ENCODE measurements at regions not wholly inside any gene's neighbourhood (a gene's known extent, or its start where the extent isn't known, plus 50 kb on each side); places are given as distances from the start of the nearest gene placed in this dataset.

GRCh38 chr14:76664790-76665189 is 96.5 kb upstream of the VASH1 start:
- Mint-ChIP-seq H3K9me3 (peaks cover 2% of the 10 kb centered on the region), H3K36me3 (ENCODE audit: low read depth) (no peaks in the 10 kb centered on the region), H3K27me3 (peaks cover 7% of the 10 kb centered on the region), H3K4me3 (no peak overlapping the region), H3K4me1 (ENCODE audit: low read depth) (no peaks in the 10 kb centered on the region), H3K27ac (no peak overlapping the region)
- no peak for ATAC-seq
- POLR2A ChIA-PET: no interaction called here
- CTCF ChIA-PET: interaction anchor here (2.0 kb wide), 1 partner anchor 45 kb away, joined by 5 read pairs; no protein-coding TSS in a partner anchor
- no peak for TF ChIP-seq CTCF (IDR thresholded peaks at IDR 0.05)
- intact Hi-C loops (cut with micrococcal nuclease): no loop called here
- no peak for DNase-seq

- H3K9me3 Mint-ChIP-seq: peaks cover 2% of the 10 kb centered on the region
- no peak overlapping the region for H3K27ac Mint-ChIP-seq
- ATAC-seq (no peak), DNase-seq (no peak)
- H3K4me3 Mint-ChIP-seq: no peak overlapping the region
- no peaks in the 10 kb centered on the region for H3K36me3 Mint-ChIP-seq (ENCODE audit: low read depth)
- H3K4me1 Mint-ChIP-seq (ENCODE audit: low read depth): no peaks in the 10 kb centered on the region
- ChIA-PET CTCF (no interaction called here), POLR2A (no interaction called here)
- intact Hi-C loops (cut with micrococcal nuclease): no loop called here
- TF ChIP-seq CTCF (IDR thresholded peaks at IDR 0.05): no peak
- peaks cover 6% of the 10 kb centered on the region for H3K27me3 Mint-ChIP-seq
These were observed 94.5 kb upstream of the VASH1 start for GRCh38 chr14:76666746-76667145.

GRCh38 chr14:76669770-76670169 is 91.5 kb upstream of the VASH1 start:
- no peak for DNase-seq
- intact Hi-C loops (cut with micrococcal nuclease): no loop called here
- TF ChIP-seq CTCF (IDR thresholded peaks at IDR 0.05): no peak
- peaks cover 2% of the 10 kb centered on the region for H3K9me3 Mint-ChIP-seq
- H3K4me1 Mint-ChIP-seq (ENCODE audit: low read depth): no peaks in the 10 kb centered on the region
- ChIA-PET POLR2A (no interaction called here), CTCF (no interaction called here)
- no peaks in the 10 kb centered on the region for H3K36me3 Mint-ChIP-seq (ENCODE audit: low read depth)
- no peak overlapping the region for H3K27ac Mint-ChIP-seq
- ATAC-seq: no peak
- H3K4me3 Mint-ChIP-seq: no peak overlapping the region
- peaks cover 7% of the 10 kb centered on the region for H3K27me3 Mint-ChIP-seq

GRCh38 chr14:76672123-76672522 is 89.1 kb upstream of the VASH1 start:
- DNase-seq (no peak), ATAC-seq (no peak)
- intact Hi-C loops (cut with micrococcal nuclease): no loop called here
- Mint-ChIP-seq H3K4me3 (no peak overlapping the region), H3K36me3 (ENCODE audit: low read depth) (no peaks in the 10 kb centered on the region), H3K4me1 (ENCODE audit: low read depth) (no peaks in the 10 kb centered on the region), H3K9me3 (peaks cover 2% of the 10 kb centered on the region), H3K27ac (no peak overlapping the region), H3K27me3 (peaks cover 10% of the 10 kb centered on the region)
- no peak for TF ChIP-seq CTCF (IDR thresholded peaks at IDR 0.05)
- ChIA-PET CTCF (interaction anchor here (1.2 kb wide), 1 partner anchor 24 kb away, joined by 3 read pairs; no protein-coding TSS in a partner anchor), POLR2A (no interaction called here)

- CTCF ChIA-PET: interaction anchor here (1.4 kb wide), 1 partner anchor 17 kb away, joined by 3 read pairs; no protein-coding TSS in a partner anchor
- POLR2A ChIA-PET: no interaction called here
- TF ChIP-seq CTCF (IDR thresholded peaks at IDR 0.05): no peak
- intact Hi-C loops (cut with micrococcal nuclease): no loop called here
- Mint-ChIP-seq H3K27ac (no peak overlapping the region), H3K36me3 (ENCODE audit: low read depth) (no peaks in the 10 kb centered on the region), H3K4me3 (no peak overlapping the region), H3K4me1 (ENCODE audit: low read depth) (no peaks in the 10 kb centered on the region), H3K9me3 (peaks cover 2% of the 10 kb centered on the region), H3K27me3 (peaks cover 10% of the 10 kb centered on the region)
- DNase-seq (no peak), ATAC-seq (no peak)
These were observed 88.0 kb upstream of the VASH1 start for GRCh38 chr14:76673261-76673660.
